ENCODE measurements at regions not wholly inside any gene's neighbourhood (a gene's known extent, or its start where the extent isn't known, plus 50 kb on each side); places are given as distances from the start of the nearest gene placed in this dataset.
A peak's percentile ranks its signal among the peaks of the same experiment; 100 is the strongest.
"Not testable (repeated sequence)": the region's sequence is repeated elsewhere in the genome, so short reads cannot be mapped to it uniquely, and the experiment has no call there.

- intact Hi-C loops (cut with DNase I), result no loop called here
- no peaks in the 10 kb centered on the region for H3K36me3 ChIP-seq
- no peak for TF ChIP-seq CTCF (IDR thresholded peaks at IDR 0.05)
- 90 to 93% methylated on average over 17 of the region's 17 CpGs for WGBS, 2 donors
- H3K4me3 ChIP-seq, result no peak overlapping the region
- ATAC-seq, result peak in 1 of 8 donors; percentile 47
- no peak for DNase-seq
- no peaks in the 10 kb centered on the region for H3K27me3 ChIP-seq
- no peak overlapping the region for H3K27ac ChIP-seq
- no peaks in the 10 kb centered on the region for H3K4me1 ChIP-seq
- peaks cover 0 to 7% (median 0%) of the 10 kb centered on the region in 11 donors for H3K9me3 ChIP-seq
Observed at GRCh38 chr6:81263531-81264168, 488.8 kb downstream of the TENT5A start.

GRCh38 chr6:81262656-81263055 lies 489.8 kb downstream of the TENT5A start:
- Histone ChIP-seq H3K36me3 (no peaks in the 10 kb centered on the region), H3K27ac (no peak overlapping the region), H3K27me3 (no peaks in the 10 kb centered on the region), H3K4me1 (no peaks in the 10 kb centered on the region), H3K9me3 (peaks cover 0 to 15% (median 0%) of the 10 kb centered on the region in 11 donors), H3K4me3 (no peak overlapping the region)
- no peak for ATAC-seq
- WGBS, 2 donors, result 89 to 94% methylated on average over 8 of the region's 8 CpGs
- DNase-seq, result no peak
- intact Hi-C loops (cut with DNase I), result no loop called here
- TF ChIP-seq CTCF (IDR thresholded peaks at IDR 0.05), result no peak

GRCh38 chr6:81256223-81256622 lies 496.3 kb downstream of the TENT5A start:
- not testable (repeated sequence) for H3K27me3 ChIP-seq, H3K4me3 ChIP-seq

GRCh38 chr6:81253821-81254220 lies 498.7 kb downstream of the TENT5A start:
- Histone ChIP-seq H3K9me3 (peaks cover 0 to 45% (median 0%) of the 10 kb centered on the region in 11 donors), H3K27ac (no peak overlapping the region), H3K36me3 (no peaks in the 10 kb centered on the region), H3K4me1 (no peaks in the 10 kb centered on the region), H3K4me3 (no peak overlapping the region), H3K27me3 (no peaks in the 10 kb centered on the region)
- ATAC-seq (no peak), DNase-seq (no peak)
- no peak for TF ChIP-seq CTCF (IDR thresholded peaks at IDR 0.05)
- intact Hi-C loops (cut with DNase I), result no loop called here

More at GRCh38 chr6:81256223-81256622, 496.3 kb downstream of the TENT5A start:
- DNase-seq; H3K36me3 ChIP-seq; H3K4me1 ChIP-seq; ATAC-seq; intact Hi-C loops (cut with DNase I); H3K27ac ChIP-seq: not testable (repeated sequence)
- H3K9me3 ChIP-seq, result peaks cover 0 to 46% (median 0%) of the 10 kb centered on the region in 11 donors
- 84 to 90% methylated on average over 6 of the region's 6 CpGs for WGBS, 2 donors

- WGBS, 2 donors, result 81 to 89% methylated on average over 4 of the region's 4 CpGs
- TF ChIP-seq CTCF (IDR thresholded peaks at IDR 0.05), result no peak
Observed at GRCh38 chr6:81252231-81252630, 500.2 kb downstream of the TENT5A start.

More at GRCh38 chr6:81252231-81252630, 500.2 kb downstream of the TENT5A start:
- intact Hi-C loops (cut with DNase I), result no loop called here
- Histone ChIP-seq H3K9me3 (peaks cover 0 to 38% (median 0%) of the 10 kb centered on the region in 11 donors), H3K27me3 (no peaks in the 10 kb centered on the region), H3K4me1 (no peaks in the 10 kb centered on the region), H3K36me3 (no peaks in the 10 kb centered on the region), H3K4me3 (no peak overlapping the region), H3K27ac (no peak overlapping the region)
- ATAC-seq, result no peak
- DNase-seq, result no peak
